ENCODE measurements at regions not wholly inside any gene's neighbourhood (a gene's known extent, or its start where the extent isn't known, plus 50 kb on each side); places are given as distances from the start of the nearest gene placed in this dataset.

DNA sequence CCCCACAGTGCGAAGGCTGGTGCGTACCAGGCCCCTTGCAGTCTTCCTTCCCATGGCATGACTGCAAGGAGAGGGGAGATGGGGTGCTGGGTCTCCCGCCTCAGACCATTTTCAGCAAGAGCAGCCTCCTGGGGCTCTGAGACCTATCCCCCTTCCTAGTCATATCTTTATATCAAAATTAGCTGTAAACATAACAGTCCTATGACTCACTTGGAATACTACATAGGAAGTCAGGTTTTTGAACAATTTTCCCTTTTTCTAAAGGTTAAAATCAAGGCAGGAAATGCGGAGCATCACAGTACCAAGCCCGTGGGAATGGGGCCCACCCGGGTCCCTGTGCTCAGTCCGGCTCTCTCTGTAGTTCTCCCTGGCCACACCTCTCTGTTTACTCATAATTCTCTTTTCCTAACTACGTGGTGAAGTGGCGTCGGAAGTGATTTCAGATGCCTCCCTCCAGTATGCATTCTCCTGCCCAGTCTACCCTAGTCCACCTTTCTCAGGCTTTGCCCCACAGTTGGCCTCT is 109.8 kb upstream of the TMEM170B start:
- Histone ChIP-seq H3K27me3 (ENCODE audit: control insufficient read depth, insufficient read depth, low read length) (no peaks in the 10 kb centered on the region), H3K79me2 (no peaks in the 10 kb centered on the region), H3K4me3 (ENCODE audit: low read depth, low read length) (no peak overlapping the region), H3K9ac (no peak overlapping the region), H3K9me3 (ENCODE audit: control insufficient read depth, low read length) (no peaks in the 10 kb centered on the region), H3K4me1 (no peaks in the 10 kb centered on the region), H3K4me2 (ENCODE audit: low read length) (no peak overlapping the region), H3K27ac (peak overlapping the region; percentile 53), H3K36me3 (ENCODE audit: control insufficient read depth, insufficient read depth, low read length) (no peaks in the 10 kb centered on the region), H2AFZ (peak overlapping the region; percentile 41)
- TF ChIP-seq, protein P1, sequence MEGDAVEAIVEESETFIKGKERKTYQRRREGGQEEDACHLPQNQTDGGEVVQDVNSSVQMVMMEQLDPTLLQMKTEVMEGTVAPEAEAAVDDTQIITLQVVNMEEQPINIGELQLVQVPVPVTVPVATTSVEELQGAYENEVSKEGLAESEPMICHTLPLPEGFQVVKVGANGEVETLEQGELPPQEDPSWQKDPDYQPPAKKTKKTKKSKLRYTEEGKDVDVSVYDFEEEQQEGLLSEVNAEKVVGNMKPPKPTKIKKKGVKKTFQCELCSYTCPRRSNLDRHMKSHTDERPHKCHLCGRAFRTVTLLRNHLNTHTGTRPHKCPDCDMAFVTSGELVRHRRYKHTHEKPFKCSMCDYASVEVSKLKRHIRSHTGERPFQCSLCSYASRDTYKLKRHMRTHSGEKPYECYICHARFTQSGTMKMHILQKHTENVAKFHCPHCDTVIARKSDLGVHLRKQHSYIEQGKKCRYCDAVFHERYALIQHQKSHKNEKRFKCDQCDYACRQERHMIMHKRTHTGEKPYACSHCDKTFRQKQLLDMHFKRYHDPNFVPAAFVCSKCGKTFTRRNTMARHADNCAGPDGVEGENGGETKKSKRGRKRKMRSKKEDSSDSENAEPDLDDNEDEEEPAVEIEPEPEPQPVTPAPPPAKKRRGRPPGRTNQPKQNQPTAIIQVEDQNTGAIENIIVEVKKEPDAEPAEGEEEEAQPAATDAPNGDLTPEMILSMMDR (IDR thresholded peaks at IDR 0.05), result no peak

DNA sequence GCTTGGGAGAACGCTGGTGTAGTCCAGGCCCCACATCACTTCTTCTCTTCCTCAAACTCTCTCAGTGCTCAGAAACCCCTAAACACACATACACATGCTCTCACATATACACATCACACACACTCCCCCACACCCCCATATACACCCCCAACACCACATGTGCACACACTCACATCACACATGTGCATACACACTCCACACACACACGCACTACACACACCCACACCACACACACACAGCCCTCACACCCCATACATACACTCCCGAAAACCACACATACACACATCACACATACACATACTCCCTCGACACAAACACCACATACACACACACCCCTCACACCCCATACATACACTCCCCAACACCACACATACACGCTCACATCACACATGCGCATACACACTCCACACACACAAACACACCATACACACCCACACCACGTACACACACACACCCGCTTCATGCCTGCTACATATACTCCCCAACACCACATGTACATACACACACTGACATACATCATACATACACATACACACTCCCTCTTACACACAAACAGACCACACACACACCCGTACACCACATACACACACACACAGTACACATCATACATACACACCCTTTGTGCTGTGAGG is 110.3 kb upstream of the TMEM170B start:
- H3K27ac ChIP-seq, result peak overlapping the region; percentile 53

DNA sequence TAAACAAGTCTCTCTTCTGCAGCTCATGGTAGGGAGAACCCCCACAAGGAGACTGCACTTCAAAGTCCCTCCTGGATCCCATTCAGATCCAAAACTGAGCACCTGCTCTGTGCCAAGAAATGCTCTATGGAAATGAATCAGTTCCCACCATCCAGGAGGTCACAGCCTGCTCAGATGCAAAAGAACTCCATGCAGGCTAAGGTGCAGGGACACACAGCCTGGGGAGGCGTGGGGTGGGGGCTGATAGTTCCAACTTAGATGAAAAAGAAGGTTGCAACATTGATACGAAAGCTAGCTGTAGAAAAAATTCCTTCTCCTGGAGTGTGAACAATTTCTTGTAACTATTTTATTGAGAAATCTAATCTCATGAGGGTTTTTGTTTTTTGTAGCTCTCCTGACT is 111.0 kb upstream of the TMEM170B start:
- H3K4me3 ChIP-seq (ENCODE audit: low read depth, low read length), result no peak overlapping the region
- H3K9me3 ChIP-seq (ENCODE audit: control insufficient read depth, low read length), result no peaks in the 10 kb centered on the region
- no peak overlapping the region for H2AFZ ChIP-seq
- H3K36me3 ChIP-seq (ENCODE audit: control insufficient read depth, insufficient read depth, low read length), result no peaks in the 10 kb centered on the region
- H3K4me2 ChIP-seq (ENCODE audit: low read length), result no peak overlapping the region
- no peaks in the 10 kb centered on the region for H3K27me3 ChIP-seq (ENCODE audit: control insufficient read depth, insufficient read depth, low read length)
- no peak overlapping the region for H3K9ac ChIP-seq
- TF ChIP-seq, protein P1 (IDR thresholded peaks at IDR 0.05), result no peak
- no peaks in the 10 kb centered on the region for H3K79me2 ChIP-seq
- H3K27ac ChIP-seq, result no peak overlapping the region
- H3K4me1 ChIP-seq, result no peaks in the 10 kb centered on the region

More for the DNA sequence above, 110.3 kb upstream of the TMEM170B start:
- H3K9me3 ChIP-seq (ENCODE audit: control insufficient read depth, low read length), result no peaks in the 10 kb centered on the region
- no peaks in the 10 kb centered on the region for H3K79me2 ChIP-seq
- no peak overlapping the region for H3K4me3 ChIP-seq (ENCODE audit: low read depth, low read length)
- H2AFZ ChIP-seq, result no peak overlapping the region
- H3K27me3 ChIP-seq (ENCODE audit: control insufficient read depth, insufficient read depth, low read length), result no peaks in the 10 kb centered on the region
- H3K4me2 ChIP-seq (ENCODE audit: low read length), result no peak overlapping the region
- no peaks in the 10 kb centered on the region for H3K36me3 ChIP-seq (ENCODE audit: control insufficient read depth, insufficient read depth, low read length)
- H3K4me1 ChIP-seq, result no peaks in the 10 kb centered on the region
- no peak overlapping the region for H3K9ac ChIP-seq
- TF ChIP-seq, protein P1 (IDR thresholded peaks at IDR 0.05), result no peak

DNA sequence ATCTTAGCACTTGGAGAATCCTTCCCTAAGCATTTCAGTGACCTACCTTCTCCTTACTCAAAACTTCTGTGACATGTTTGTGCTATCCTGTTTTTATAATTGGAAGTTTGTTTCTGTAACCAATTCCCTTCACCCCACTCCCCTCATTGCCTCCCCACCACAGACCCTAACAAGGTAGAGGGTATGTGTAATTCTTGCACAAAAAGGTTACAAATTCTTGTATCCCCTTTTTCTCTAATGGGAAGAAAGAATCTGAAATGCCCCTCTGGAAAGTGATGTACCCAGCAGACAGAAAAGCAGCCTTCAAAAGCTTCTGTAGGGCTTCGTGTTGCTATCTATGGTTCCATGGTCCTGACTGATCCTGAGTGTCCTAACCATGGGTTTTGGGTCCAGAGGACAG is 111.7 kb upstream of the TMEM170B start:
- no peak overlapping the region for H3K4me2 ChIP-seq (ENCODE audit: low read length)
- H3K27ac ChIP-seq, result no peak overlapping the region
- no peaks in the 10 kb centered on the region for H3K36me3 ChIP-seq (ENCODE audit: control insufficient read depth, insufficient read depth, low read length)
- no peaks in the 10 kb centered on the region for H3K4me1 ChIP-seq
- H3K9ac ChIP-seq, result no peak overlapping the region
- H2AFZ ChIP-seq, result no peak overlapping the region
- H3K4me3 ChIP-seq (ENCODE audit: low read depth, low read length), result no peak overlapping the region
- H3K27me3 ChIP-seq (ENCODE audit: control insufficient read depth, insufficient read depth, low read length), result no peaks in the 10 kb centered on the region
- no peaks in the 10 kb centered on the region for H3K79me2 ChIP-seq
- TF ChIP-seq, protein P1 (IDR thresholded peaks at IDR 0.05), result no peak
- no peaks in the 10 kb centered on the region for H3K9me3 ChIP-seq (ENCODE audit: control insufficient read depth, low read length)

DNA sequence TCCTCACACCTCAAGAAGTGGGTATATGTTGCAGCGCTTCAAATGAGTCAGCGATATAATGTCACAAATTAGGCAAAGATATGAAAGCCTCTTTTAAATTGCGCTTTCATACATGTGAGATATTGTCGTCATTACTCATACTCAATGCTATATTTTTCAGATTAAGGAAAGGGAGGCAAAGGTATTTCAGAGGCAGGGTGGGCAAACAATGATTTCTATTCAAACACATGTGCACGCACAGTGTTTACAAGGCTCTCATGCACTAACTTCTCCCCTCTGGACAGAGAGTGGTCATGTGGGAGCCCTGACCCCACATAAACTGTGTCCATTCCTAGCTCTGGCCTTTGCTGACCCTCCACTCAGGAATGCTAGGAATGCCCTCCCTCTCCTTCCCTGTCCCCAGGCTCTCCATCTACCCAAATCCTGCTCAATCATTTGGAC is 112.1 kb upstream of the TMEM170B start:
- Histone ChIP-seq H3K9ac (no peak overlapping the region), H3K27ac (no peak overlapping the region), H3K79me2 (no peaks in the 10 kb centered on the region), H3K4me2 (ENCODE audit: low read length) (no peak overlapping the region), H2AFZ (no peak overlapping the region), H3K36me3 (ENCODE audit: control insufficient read depth, insufficient read depth, low read length) (no peaks in the 10 kb centered on the region), H3K9me3 (ENCODE audit: control insufficient read depth, low read length) (no peaks in the 10 kb centered on the region), H3K4me1 (no peaks in the 10 kb centered on the region), H3K27me3 (ENCODE audit: control insufficient read depth, insufficient read depth, low read length) (no peaks in the 10 kb centered on the region), H3K4me3 (ENCODE audit: low read depth, low read length) (no peak overlapping the region)
- TF ChIP-seq, protein P1 (IDR thresholded peaks at IDR 0.05), result no peak
